Uterus (tissue), 3 donors: ENCODE measurements at regions not wholly inside any gene's neighbourhood (a gene's known extent, or its start where the extent isn't known, plus 50 kb on each side); places are given as distances from the start of the nearest gene placed in this dataset.

Experiments used
- DNase-seq, 2 donors: peaks; one replicate each; pipeline ENCODE4 v3.0.0-alpha.2; 2019 to 2020
- H3K27ac ChIP-seq, 2 donors: fragments of 200-600 bp; sonication (generic); 1 replicate in 1 of 2; 2 replicates in 1 of 2; pipeline ENCODE4 v1.5.1; 2016 to 2018
- H3K27me3 ChIP-seq, 2 donors: fragments of 200-600 bp; sonication (generic); one replicate each; pipeline ENCODE4 v1.5.1; 2018 to 2019; ENCODE audit warnings: control low read depth in 1 of 2
- H3K36me3 ChIP-seq, 2 donors: fragments of 200-600 bp; sonication (generic); one replicate each; pipeline ENCODE4 v1.5.1; 2019; ENCODE audit warnings: control low read depth in 1 of 2
- H3K4me1 ChIP-seq, 2 donors: fragments of 200-600 bp; sonication (generic); one replicate each; pipeline ENCODE4 v1.5.1; 2018 to 2019; ENCODE audit warnings: control low read depth in 1 of 2
- H3K4me3 ChIP-seq, 2 donors: fragments of 200-600 bp; sonication (generic); 1 replicate in 1 of 2; 2 replicates in 1 of 2; pipeline ENCODE4 v1.5.1; 2018 to 2019; ENCODE audit warnings: mild to moderate bottlenecking in 1 of 2
- H3K9me3 ChIP-seq, 2 donors: fragments of 200-600 bp; sonication (generic); one replicate each; pipeline ENCODE4 v1.5.1; 2019; ENCODE audit warnings: control low read depth in 1 of 2
- POLR2A ChIP-seq, 2 donors: fragments of 450-650 bp; IDR thresholded peaks; one replicate each; pipeline ENCODE4 v1.6.1; 2016; ENCODE audit warnings: antibody characterized with exemption in 2 of 2, mild to moderate bottlenecking in 1 of 2, moderate library complexity in 1 of 2
- intact Hi-C: fragments of 100-400 bp; cut with DNase I; formaldehyde crosslinking; loops from one replicate; pipeline ENCODE4 v1.15.1; 2023; ENCODE audit warnings: low total_unique reads
- TF ChIP-seq, protein P1 (sequence below), 4 experiments: fragments of 200-600 bp in 2 of 4; fragments of 450-650 bp in 2 of 4; sonication (generic) in 2 of 4; IDR thresholded peaks; one replicate each; pipeline ENCODE4 v1.5.1; 2016 to 2019; ENCODE audit warnings: antibody characterized with exemption in 4 of 4, mild to moderate bottlenecking in 2 of 4, moderate library complexity in 1 of 4
- donor health status: DM: yes; HTN: yes; CAD: no.

DNA sequence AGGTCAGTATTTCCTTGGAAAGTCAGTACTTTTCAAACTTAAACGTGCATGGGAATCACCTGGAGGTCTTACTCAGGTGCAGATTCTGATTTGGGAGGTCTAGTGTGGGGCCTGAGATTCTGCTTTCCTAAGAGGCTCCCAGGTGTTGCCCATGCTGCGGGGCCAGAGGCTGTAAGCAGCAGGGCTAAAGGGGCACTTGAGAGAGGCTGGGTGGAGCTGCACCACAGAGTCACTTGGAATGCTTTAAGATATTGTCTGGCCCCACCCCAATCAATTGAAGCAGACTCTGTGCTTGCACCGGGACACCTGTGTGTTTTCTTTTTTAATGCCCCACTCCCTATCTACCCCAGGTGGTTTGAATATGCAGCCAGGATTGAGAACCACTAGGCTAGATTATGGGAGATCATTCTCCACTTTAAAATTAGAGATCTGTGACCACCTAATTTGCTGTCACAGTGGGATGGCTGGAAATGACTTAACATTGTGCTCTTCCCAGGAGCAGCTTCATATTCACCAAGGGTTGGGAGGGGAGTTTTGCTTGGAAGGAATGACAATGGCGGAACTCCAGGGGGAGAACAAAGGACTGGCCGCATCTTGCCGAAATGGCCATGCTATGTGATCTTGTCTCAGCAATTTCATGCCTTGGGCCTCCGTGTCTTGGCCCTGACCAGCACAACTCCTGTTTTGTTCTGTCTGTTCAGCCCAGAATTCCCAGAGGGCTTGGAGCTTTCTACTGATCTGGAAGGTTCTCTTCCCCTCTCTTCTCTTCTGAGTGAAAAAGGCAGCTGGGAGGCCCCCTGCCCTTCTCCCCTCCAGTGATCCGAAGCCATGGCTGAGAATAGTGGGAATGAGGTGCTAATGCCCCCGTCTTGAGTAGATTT lies 80.2 kb downstream of the FAM241B start:
- Histone ChIP-seq H3K9me3 (no peaks in the 10 kb centered on the region), H3K36me3 (no peaks in the 10 kb centered on the region), H3K4me1 (no peaks in the 10 kb centered on the region), H3K27me3 (no peaks in the 10 kb centered on the region), H3K27ac (no peak overlapping the region), H3K4me3 (no peak overlapping the region)
- DNase-seq = no peak
- intact Hi-C loops = no loop called here
- TF ChIP-seq POLR2A (IDR thresholded peaks at IDR 0.05) = no peak
- TF ChIP-seq, protein P1, sequence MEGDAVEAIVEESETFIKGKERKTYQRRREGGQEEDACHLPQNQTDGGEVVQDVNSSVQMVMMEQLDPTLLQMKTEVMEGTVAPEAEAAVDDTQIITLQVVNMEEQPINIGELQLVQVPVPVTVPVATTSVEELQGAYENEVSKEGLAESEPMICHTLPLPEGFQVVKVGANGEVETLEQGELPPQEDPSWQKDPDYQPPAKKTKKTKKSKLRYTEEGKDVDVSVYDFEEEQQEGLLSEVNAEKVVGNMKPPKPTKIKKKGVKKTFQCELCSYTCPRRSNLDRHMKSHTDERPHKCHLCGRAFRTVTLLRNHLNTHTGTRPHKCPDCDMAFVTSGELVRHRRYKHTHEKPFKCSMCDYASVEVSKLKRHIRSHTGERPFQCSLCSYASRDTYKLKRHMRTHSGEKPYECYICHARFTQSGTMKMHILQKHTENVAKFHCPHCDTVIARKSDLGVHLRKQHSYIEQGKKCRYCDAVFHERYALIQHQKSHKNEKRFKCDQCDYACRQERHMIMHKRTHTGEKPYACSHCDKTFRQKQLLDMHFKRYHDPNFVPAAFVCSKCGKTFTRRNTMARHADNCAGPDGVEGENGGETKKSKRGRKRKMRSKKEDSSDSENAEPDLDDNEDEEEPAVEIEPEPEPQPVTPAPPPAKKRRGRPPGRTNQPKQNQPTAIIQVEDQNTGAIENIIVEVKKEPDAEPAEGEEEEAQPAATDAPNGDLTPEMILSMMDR (IDR thresholded peaks at IDR 0.05) = no peak

GRCh38 chr10:69712342-69712741 lies 82.3 kb downstream of the FAM241B start:
- no peak for TF ChIP-seq POLR2A (IDR thresholded peaks at IDR 0.05)
- TF ChIP-seq, protein P1 (IDR thresholded peaks at IDR 0.05) = no peak
- Histone ChIP-seq H3K9me3 (no peaks in the 10 kb centered on the region), H3K4me1 (no peaks in the 10 kb centered on the region), H3K27me3 (no peaks in the 10 kb centered on the region), H3K36me3 (no peaks in the 10 kb centered on the region), H3K4me3 (no peak overlapping the region), H3K27ac (no peak overlapping the region)
- no peak for DNase-seq
- intact Hi-C loops = no loop called here

DNA sequence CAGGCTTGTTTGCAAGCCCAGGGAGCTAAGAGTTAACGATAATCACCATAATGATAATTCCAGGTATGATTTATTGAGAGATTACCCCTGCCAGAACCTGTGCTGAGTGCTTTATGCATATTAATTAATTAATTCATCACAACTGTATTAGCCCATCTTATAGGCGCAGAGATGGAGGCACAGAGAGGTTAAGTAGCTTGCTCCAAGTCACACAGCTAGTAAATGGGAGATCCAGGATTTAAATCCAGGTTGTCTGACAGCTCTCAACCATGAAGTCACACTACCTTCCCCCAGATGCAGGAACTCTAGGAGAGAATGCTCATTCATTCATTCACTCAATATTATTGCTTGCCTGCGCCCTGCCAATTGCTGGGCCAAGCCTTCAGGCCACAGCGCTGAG lies 84.5 kb downstream of the FAM241B start:
- Histone ChIP-seq H3K36me3 (no peaks in the 10 kb centered on the region), H3K9me3 (no peaks in the 10 kb centered on the region), H3K4me1 (no peaks in the 10 kb centered on the region), H3K27ac (no peak overlapping the region), H3K27me3 (no peaks in the 10 kb centered on the region), H3K4me3 (no peak overlapping the region)
- DNase-seq = no peak
- TF ChIP-seq, protein P1 (IDR thresholded peaks at IDR 0.05) = no peak
- no peak for TF ChIP-seq POLR2A (IDR thresholded peaks at IDR 0.05)
- intact Hi-C loops = no loop called here

GRCh38 chr10:69715156-69715898 lies 85.3 kb downstream of the FAM241B start:
- H3K27ac ChIP-seq = no peak overlapping the region
- H3K36me3 ChIP-seq = no peaks in the 10 kb centered on the region
- TF ChIP-seq POLR2A (IDR thresholded peaks at IDR 0.05) = no peak
- TF ChIP-seq, protein P1 (IDR thresholded peaks at IDR 0.05) = no peak
- H3K27me3 ChIP-seq = no peaks in the 10 kb centered on the region
- DNase-seq = no peak
- H3K9me3 ChIP-seq = no peaks in the 10 kb centered on the region
- H3K4me3 ChIP-seq = no peak overlapping the region
- H3K4me1 ChIP-seq = no peaks in the 10 kb centered on the region
- intact Hi-C loops = no loop called here
